Esophagus muscularis mucosa (tissue), 4 donors: ENCODE measurements at regions not wholly inside any gene's neighbourhood (a gene's known extent, or its start where the extent isn't known, plus 50 kb on each side); places are given as distances from the start of the nearest gene placed in this dataset.

Experiments
- CTCF ChIP-seq, 3 experiments: fragments of 200-600 bp in 2 of 3; fragments of 450-650 bp in 1 of 3; sonication (generic) in 2 of 3; IDR thresholded peaks; one replicate each; pipeline ENCODE4 v1.5.1; 2017 to 2019; ENCODE audit warnings: antibody characterized with exemption in 3 of 3, mild to moderate bottlenecking in 2 of 3, moderate library complexity in 1 of 3
- EP300 ChIP-seq: sonication (generic); formaldehyde crosslinking; IDR thresholded peaks from one replicate; pipeline ENCODE4 v1.6.1; 2017; ENCODE audit warnings: antibody characterized with exemption
- POLR2A ChIP-seq: fragments of 450-650 bp; IDR thresholded peaks from one replicate; pipeline ENCODE4 v1.6.1; 2017; ENCODE audit warnings: antibody characterized with exemption, moderate library complexity, mild to moderate bottlenecking, low read depth
- POLR2AphosphoS5 ChIP-seq, 2 donors: sonication (generic); formaldehyde crosslinking; IDR thresholded peaks; one replicate each; pipeline ENCODE4 v1.6.1; 2017; ENCODE audit warnings: antibody characterized with exemption in 2 of 2

- TF ChIP-seq CTCF (IDR thresholded peaks at IDR 0.05), result no peak
- no peak for TF ChIP-seq EP300
- no peak for TF ChIP-seq POLR2A
- no peak for TF ChIP-seq POLR2AphosphoS5 (IDR thresholded peaks at IDR 0.05)
Observed at GRCh38 chr2:149652926-149653325, 65.4 kb upstream of the MMADHC start.
